ENCODE measurements at regions not wholly inside any gene's neighbourhood (a gene's known extent, or its start where the extent isn't known, plus 50 kb on each side); places are given as distances from the start of the nearest gene placed in this dataset.
"Not testable (repeated sequence)": the region's sequence is repeated elsewhere in the genome, so short reads cannot be mapped to it uniquely, and the experiment has no call there.

DNA sequence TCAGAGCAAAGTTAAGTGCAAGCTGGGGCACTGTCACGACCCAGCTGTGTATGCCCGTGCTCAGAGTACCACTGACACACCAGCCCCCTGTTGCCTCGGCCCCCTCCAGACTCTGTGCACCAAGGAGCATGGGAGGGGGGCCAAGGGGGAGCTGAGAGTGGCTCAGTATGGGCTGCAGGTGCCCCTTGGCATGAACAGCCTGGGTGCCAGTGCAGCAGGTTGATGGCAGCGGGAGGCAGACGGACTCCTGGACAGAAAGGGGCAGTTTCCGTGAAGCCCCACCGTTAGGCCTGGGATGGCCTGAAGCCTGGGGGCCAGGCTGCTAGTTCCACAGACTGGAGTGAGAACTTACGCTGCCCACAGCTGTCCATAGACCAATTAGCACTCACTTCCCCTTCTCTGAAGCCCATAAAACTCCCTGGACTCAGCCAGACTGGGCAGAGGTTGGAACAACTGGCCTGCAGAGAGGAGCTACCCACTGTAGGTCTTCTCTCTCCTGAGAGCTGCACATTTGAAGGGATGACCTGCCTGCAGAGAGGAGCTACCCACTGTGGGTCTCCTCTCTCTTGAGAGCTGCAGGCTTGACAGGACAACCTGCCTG, 182.8 kb downstream of the DEPDC1B start:
- DNase-seq: no peak

GRCh38 chr5:60516688-60517087, 183.3 kb downstream of the DEPDC1B start:
- DNase-seq: no peak

- no peak for DNase-seq
Measured at GRCh38 chr5:60514152-60514551, 185.8 kb downstream of the DEPDC1B start.

DNA sequence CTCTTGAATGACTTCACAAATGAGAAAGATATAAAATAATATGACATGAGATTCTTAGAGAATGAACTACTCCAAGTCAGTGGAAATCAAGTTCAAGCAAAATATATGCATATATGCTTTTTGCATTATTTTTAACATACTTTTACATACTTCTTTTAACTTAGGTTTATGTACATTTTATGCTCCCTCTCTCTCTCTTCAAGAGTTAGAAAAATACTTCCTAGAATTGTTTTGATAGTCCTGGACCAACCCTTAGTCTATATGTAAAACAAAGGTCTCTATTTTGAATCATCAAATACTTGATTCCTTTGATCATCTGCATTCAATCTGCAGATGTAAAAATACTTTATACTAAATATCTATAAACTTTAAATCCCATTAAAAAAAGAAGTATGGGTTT, 187.8 kb downstream of the DEPDC1B start:
- no peak for DNase-seq

- DNase-seq: no peak
Measured at GRCh38 chr5:60510663-60511062, 189.3 kb downstream of the DEPDC1B start.

DNA sequence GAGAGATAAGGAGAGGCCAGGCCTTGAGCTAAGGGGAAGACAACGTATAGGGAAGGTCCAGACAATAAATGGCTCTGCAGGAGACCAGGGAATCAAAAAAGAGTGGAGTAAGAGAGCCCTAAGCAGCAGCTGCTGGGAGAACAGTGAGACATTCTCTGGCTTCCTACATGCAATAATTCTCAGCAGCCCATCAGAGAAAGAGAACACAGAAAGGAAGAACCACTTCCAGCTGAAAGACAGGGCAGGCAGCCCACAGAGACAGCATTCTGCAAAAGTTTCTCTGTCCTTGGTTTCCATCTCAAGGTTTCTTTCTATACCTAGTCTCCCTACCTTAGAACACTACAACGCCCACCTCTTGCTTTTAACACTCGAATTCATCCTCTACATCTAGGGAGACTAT, 189.9 kb downstream of the DEPDC1B start:
- DNase-seq: no peak

GRCh38 chr5:60509519-60509918, 190.4 kb downstream of the DEPDC1B start:
- DNase-seq: no peak

- DNase-seq: no peak
Measured at GRCh38 chr5:60507687-60508086, 192.3 kb downstream of the DEPDC1B start.

DNA sequence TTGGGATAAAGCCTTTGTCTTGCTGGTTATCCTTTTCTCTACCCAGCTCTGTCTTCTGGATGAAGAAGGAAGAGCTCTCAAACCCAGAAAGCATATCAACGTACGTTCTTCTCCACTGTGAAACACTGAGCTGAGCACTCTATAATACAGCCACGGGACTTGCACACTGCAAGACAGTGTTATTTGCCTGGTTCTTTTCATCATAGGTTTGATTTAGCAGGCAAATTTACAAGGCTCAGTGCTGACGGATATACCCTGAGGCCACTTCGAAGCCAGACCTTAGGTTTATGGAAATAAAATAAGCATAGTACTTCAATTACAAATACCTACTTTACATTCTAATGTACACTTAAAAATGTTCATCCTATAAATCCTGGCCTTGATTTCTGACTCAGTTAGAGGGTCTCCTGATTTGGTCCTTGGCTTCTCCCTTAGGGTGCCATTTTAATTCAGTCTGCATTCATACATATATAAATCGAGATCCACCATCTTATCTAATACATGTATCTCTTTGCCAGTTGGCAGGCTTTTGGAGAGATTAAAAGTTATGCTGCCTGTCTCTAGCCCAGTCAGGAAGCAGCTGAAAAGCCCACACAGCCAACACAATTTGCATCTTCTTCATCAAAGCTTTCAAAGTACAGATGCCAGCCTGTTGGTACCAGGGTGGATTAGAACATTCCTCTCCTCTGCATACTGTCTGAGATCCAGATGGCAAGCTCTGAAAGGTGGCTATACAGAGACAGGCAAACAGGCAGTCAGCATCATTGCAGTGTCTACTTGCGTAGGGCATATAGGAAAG, 194.4 kb downstream of the DEPDC1B start:
- DNase-seq: no peak

- DNase-seq: no peak
Measured at GRCh38 chr5:60504342-60504741, 195.6 kb downstream of the DEPDC1B start.

DNA sequence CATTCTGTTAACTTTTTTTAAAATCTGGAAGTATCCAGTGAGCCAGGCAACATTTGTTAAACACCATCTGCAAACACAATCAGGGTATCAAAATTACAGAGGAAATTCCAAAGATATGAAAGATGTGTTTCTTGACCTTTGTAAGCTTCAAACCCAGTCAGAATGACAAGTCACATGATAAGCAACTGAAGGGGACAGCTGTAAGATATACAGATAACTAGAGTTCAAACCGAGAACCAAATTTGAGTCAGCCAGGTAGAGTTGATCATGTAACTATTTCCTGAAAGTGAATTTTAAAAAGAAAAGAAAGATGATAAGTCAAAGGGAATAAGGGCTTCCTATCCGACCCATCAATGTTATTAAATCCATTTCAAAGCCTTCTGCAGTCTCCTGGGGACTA, 196.2 kb downstream of the DEPDC1B start:
- DNase-seq: no peak

GRCh38 chr5:60497706-60498500, 202.1 kb downstream of the DEPDC1B start:
- no peak for DNase-seq

GRCh38 chr5:60495644-60496520, 204.1 kb downstream of the DEPDC1B start:
- no peak for DNase-seq

- DNase-seq: no peak
Measured at GRCh38 chr5:60494635-60495034, 205.3 kb downstream of the DEPDC1B start.

DNA sequence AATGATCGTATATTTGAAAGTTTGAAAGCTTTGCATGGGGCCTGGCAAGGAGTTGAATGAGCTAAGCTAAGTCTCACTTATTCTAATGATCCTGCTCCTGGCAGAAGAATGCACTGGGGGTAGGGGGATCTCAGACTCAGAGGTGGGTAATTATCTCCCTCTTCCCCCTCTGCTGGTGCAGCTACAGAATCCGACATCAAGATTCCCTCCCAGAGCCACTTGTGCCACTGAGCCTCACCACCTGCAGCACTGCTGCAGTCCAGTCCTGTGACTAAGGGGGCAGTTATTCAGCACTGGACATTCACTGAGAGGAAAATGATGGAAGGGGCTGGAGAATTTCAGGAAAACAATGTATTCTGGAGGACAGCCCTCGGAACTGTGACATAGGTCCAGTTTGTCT, 205.8 kb downstream of the DEPDC1B start:
- DNase-seq: no peak

DNA sequence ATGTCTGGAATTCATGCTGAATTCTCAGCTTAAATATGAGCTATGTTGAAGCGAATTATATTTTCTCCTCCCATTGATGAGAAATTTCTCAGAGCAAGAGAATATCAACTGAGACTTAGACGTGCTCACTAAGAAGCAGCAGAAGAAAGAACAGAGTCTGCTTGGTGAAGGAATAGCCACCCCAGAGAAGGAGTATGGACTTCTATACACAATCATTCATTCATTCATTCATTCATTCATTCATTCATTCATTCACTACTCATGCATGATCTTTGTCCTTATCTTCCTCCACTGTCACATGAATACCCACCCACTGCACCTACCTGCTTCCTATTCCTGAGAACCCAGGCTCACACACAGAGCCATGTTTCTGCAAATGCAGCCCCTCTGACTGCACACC, 206.6 kb downstream of the DEPDC1B start:
- DNase-seq: no peak

- no peak for DNase-seq
Measured at GRCh38 chr5:60492958-60493357, 207.0 kb downstream of the DEPDC1B start.

DNA sequence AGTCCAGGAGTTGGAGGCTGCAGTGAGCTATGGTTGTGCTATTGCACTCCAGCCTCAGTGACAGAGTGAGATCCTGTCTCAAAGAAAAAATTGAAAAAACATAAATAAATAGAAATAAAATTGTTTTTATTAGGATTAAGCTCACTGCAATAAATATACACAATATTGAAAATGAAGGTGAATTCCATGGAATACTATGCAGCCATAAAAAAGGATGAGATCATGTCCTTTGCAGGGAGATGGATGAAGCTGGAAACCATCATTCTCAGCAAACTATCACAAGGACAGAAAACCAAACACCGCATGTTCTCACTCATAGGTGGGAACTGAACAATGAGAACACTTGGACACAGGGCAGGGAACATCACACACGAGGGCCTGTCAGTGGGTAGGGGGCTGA, 207.6 kb downstream of the DEPDC1B start:
- not testable (repeated sequence) for DNase-seq

- DNase-seq: no peak
Measured at GRCh38 chr5:60490597-60491166, 209.3 kb downstream of the DEPDC1B start.

DNA sequence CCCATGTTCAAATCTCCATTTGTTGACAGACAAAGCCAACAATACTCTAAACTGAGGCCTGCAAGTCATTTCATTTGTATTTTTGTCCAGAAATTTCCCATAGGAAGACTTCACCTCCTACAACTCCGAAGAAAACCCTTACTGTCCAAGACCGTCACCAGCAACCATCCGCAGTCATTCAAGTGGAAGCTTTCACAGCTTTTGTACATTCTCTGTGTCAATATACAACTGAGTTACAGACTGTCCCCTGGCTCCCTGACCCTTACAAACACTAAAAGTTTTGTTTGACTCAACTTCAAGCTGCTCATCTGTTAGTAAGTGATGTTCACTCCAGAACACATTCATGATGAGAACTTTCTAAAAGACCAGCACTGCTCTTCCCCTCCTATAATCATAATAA, 210.1 kb downstream of the DEPDC1B start:
- no peak for DNase-seq

DNA sequence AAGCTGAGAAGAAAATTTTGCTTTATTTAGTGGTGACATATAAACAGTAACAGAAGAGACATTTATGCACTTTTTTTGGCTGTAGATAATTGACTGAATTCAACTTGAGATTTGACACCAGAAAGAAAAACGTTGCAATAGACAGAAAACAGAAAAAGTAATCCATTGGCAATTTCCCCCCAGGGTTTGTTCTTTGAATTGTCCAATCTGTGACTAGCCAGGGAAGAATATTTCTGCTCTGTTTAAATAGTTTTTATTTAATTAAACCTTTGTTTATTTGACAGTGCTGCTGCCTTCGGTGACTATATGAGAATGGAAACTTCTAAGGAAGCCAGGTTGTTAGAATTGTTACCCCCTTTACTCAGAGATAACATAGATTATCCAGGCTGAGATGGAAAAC, 210.6 kb downstream of the DEPDC1B start:
- DNase-seq: no peak

DNA sequence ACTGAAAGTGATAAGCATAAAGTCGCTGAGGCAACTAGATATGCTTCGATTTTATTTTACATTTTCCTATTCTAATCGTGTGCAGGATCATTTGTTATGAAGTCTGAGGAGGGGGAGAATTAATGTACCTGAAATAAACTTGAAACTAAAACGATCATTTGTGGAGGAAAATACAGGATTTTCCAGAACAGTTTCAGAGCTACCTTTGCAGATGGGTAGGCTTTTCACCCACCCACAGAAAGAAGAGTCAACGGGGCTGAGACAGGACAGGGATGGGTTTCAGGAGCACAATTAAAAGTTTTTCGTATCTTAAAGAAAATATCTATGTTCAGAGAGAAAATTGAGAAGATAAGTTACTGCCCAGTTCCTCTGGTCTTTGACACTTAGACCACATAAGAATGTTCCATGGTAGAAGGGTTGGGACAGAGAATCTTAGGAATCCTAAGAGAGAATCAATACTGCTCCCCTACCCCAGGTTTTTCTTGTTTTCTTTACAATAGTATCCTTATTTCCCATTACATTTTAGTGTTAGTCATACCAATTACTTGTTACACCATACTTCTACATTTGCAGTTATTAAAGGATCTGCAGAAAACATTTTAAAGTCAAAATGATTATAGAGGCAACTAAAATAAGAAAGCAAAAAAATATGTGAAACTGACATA, 211.4 kb downstream of the DEPDC1B start:
- DNase-seq: no peak
